HG03139 (cell line): ENCODE measurements at regions not wholly inside any gene's neighbourhood (a gene's known extent, or its start where the extent isn't known, plus 50 kb on each side); places are given as distances from the start of the nearest gene placed in this dataset.
"Not testable (repeated sequence)": the region's sequence is repeated elsewhere in the genome, so short reads cannot be mapped to it uniquely, and the experiment has no call there.

Source experiments
- ATAC-seq: cut with Tn5 transposase; IDR thresholded peaks from one replicate; pipeline ENCODE4 v1.9.1; 2021; ENCODE audit not compliant: unreplicated experiment

GRCh38 chr4:78660559-78660958, 109.0 kb downstream of the ANXA3 start:
- no peak for ATAC-seq

- no peak for ATAC-seq
Observed at GRCh38 chr4:78661086-78661690, 109.6 kb downstream of the ANXA3 start.

- peak; percentile 79 for ATAC-seq
Observed at GRCh38 chr4:78661921-78662521, 110.5 kb downstream of the ANXA3 start.

- ATAC-seq = no peak
Observed at GRCh38 chr4:78662658-78663057, 111.1 kb downstream of the ANXA3 start.

GRCh38 chr4:78664296-78664695, 111.9 kb upstream of the BMP2K start:
- not testable (repeated sequence) for ATAC-seq

GRCh38 chr4:78665216-78665770, 110.9 kb upstream of the BMP2K start:
- ATAC-seq = no peak

GRCh38 chr4:78666830-78667258, 109.3 kb upstream of the BMP2K start:
- ATAC-seq = no peak

- no peak for ATAC-seq
Observed at GRCh38 chr4:78667325-78667724, 108.8 kb upstream of the BMP2K start.

- no peak for ATAC-seq
Observed at GRCh38 chr4:78667764-78668163, 108.4 kb upstream of the BMP2K start.

- ATAC-seq = no peak
Observed at GRCh38 chr4:78669453-78669852, 106.7 kb upstream of the BMP2K start.

- ATAC-seq = no peak
Observed at GRCh38 chr4:78671903-78672815, 104.0 kb upstream of the BMP2K start.

GRCh38 chr4:78673337-78673736, 102.8 kb upstream of the BMP2K start:
- no peak for ATAC-seq

- no peak for ATAC-seq
Observed at GRCh38 chr4:78675325-78675724, 100.8 kb upstream of the BMP2K start.

- no peak for ATAC-seq
Observed at GRCh38 chr4:78682070-78682469, 94.1 kb upstream of the BMP2K start.

- no peak for ATAC-seq
Observed at GRCh38 chr4:78683352-78683751, 92.8 kb upstream of the BMP2K start.

- no peak for ATAC-seq
Observed at GRCh38 chr4:78684325-78685079, 91.6 kb upstream of the BMP2K start.

GRCh38 chr4:78687818-78688217, 88.3 kb upstream of the BMP2K start:
- ATAC-seq = no peak

- ATAC-seq = no peak
Observed at GRCh38 chr4:78688366-78688765, 87.8 kb upstream of the BMP2K start.

- no peak for ATAC-seq
Observed at GRCh38 chr4:78689261-78689660, 86.9 kb upstream of the BMP2K start.

- ATAC-seq = no peak
Observed at GRCh38 chr4:78689700-78690323, 86.3 kb upstream of the BMP2K start.
